ENCODE measurements at regions not wholly inside any gene's neighbourhood (a gene's known extent, or its start where the extent isn't known, plus 50 kb on each side); places are given as distances from the start of the nearest gene placed in this dataset.

DNA sequence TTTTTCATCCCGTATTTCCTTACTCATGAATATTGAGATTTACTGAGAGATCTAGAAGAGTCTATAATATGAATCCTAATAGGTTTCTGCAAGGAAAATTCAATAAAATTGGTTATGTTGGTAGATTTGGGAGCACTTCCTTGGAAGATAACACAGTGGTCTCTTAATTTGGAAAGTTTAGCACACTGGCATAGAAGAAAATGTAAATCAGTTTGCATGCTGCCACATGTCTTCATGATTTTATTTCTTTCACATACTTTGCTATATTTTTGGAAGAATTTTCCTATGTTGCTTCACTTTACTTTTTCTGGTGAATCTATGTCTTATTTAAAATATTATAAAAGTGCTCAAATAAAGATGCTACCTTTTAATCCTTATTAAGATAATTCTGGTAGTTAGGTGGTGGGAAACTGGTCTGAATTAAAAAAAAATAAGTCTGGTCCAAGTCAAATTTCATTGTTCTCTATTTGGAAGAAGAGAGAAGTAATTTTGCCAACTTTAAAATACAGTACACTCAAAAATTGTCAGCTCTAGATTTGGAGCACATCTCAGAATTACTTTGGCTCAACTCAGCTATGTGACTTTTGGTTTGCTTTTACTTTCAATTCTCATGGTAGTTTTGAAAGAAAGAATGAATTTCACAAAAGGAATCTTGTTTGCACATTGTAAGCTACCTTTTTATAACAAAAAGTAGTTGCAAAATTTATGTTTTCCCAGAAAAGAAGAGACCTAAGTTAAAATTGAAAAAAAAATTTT, 197.3 kb downstream of the CENPW start:
- Mint-ChIP-seq H3K27me3 (no peaks in the 10 kb centered on the region), H3K4me3 (no peak overlapping the region), H3K36me3 (ENCODE audit: low read depth) (no peaks in the 10 kb centered on the region), H3K9me3 (no peaks in the 10 kb centered on the region), H3K27ac (no peak overlapping the region), H3K4me1 (no peaks in the 10 kb centered on the region)
- no peak for ATAC-seq (replicated peaks)

DNA sequence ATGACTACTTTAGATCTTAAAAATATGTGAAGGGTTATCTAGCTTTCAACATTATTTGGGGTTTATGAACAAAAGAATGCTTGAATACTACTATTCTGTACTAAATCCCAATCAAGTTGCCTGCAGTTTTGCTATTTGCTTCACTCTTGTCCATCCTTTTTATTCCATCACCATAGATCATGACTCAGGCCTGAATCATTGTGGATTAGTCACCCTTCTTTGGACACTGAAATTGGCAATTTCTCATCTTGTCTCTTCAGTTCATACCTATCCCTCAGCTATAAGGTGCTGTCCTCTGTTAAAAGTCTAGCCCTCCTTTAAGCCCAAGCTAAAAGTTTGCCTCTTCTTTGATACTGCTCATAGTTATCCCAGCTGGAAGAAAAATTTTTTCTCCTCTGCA, 199.1 kb downstream of the CENPW start:
- H3K27ac Mint-ChIP-seq, result no peak overlapping the region
- no peaks in the 10 kb centered on the region for H3K27me3 Mint-ChIP-seq
- no peak overlapping the region for H3K4me3 Mint-ChIP-seq
- no peaks in the 10 kb centered on the region for H3K4me1 Mint-ChIP-seq
- H3K9me3 Mint-ChIP-seq, result peaks cover under 1% of the 10 kb centered on the region
- ATAC-seq (replicated peaks), result no peak
- no peaks in the 10 kb centered on the region for H3K36me3 Mint-ChIP-seq (ENCODE audit: low read depth)

DNA sequence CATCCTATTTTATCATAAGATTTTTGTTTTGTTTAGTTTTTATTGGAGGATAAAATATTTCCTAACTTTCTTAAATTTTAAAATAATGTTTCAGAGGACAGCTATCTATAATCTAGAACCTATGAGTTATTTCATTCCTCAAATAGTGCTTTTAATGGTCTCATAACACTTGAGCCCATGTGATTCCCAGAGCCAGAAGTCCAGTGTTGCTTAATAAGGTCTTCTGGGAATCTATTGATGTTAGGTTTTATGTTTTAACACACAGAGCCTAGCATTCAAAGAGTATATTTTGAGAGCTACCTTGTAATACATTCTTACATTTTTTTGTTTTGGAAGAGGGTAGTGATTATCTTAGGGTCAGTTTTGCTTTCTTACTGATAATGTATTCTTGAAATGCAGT, 200.2 kb downstream of the CENPW start:
- no peak for ATAC-seq (replicated peaks)
- no peak overlapping the region for H3K4me3 Mint-ChIP-seq
- H3K4me1 Mint-ChIP-seq, result no peaks in the 10 kb centered on the region
- H3K36me3 Mint-ChIP-seq (ENCODE audit: low read depth), result no peaks in the 10 kb centered on the region
- peaks cover 4% of the 10 kb centered on the region for H3K9me3 Mint-ChIP-seq
- H3K27me3 Mint-ChIP-seq, result no peaks in the 10 kb centered on the region
- no peak overlapping the region for H3K27ac Mint-ChIP-seq

DNA sequence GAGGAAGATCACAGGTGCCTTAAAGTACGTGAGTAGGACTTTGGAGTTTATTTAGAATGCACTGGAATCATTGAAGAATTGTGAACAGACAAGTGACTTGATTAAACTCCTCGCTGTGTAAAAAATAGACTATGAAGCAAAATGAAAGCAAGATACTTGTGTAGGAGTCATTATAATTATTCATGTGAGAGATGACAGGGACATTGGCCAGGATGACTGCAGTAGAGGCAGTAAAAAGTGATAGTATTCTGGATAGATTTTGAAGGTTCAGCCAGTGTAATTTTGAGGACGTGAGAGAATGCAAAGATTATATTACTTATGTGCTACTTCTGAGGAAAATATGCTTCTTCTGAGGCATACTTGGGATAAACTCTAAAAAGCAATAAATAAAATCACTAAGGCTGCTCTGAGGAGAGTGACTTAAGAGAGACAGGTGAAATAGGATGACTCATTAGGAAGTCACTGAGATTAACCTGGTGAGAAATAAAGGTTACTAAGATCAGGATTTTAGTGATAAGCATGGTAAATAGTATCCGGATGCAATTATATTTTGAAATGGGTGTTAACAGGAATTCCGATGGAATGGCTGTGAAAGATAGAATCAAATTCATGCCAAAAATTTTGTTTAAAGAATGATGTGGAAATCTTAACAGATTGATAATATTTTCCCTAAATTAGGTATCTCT, 202.0 kb downstream of the CENPW start:
- ATAC-seq (replicated peaks), result no peak
- Mint-ChIP-seq H3K27me3 (no peaks in the 10 kb centered on the region), H3K27ac (no peak overlapping the region), H3K4me3 (no peak overlapping the region), H3K4me1 (no peaks in the 10 kb centered on the region), H3K36me3 (ENCODE audit: low read depth) (no peaks in the 10 kb centered on the region), H3K9me3 (peaks cover 4% of the 10 kb centered on the region)

DNA sequence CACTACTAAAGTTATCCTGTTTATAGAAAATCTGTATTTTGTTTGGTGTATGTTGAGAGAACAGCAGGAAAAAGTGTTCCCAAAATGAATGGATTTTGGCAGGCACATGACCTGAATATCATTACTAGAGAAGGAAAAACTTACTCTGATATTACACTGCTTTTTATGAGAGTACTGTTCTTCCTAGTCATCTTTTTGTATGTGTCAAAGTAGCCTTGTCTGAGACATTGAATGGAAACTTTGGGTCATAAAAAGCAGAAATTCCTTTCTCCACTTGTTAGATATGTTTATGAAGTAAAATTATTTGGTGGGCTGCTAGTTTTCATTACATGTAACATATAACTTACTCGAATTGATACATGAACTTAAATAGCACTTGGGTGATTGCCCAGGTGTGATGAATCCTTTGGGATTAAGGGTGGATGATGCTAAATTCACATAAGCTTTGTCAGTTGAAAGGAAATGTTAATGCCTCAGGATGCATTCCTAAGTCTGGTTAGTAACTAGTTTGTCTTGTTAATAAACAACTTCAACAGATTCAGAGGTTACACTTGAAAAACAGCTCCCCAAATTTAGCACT, 206.7 kb downstream of the CENPW start:
- no peaks in the 10 kb centered on the region for H3K36me3 Mint-ChIP-seq (ENCODE audit: low read depth)
- no peak overlapping the region for H3K4me3 Mint-ChIP-seq
- no peak overlapping the region for H3K27ac Mint-ChIP-seq
- H3K4me1 Mint-ChIP-seq, result no peaks in the 10 kb centered on the region
- no peak for ATAC-seq (replicated peaks)
- peaks cover 4% of the 10 kb centered on the region for H3K9me3 Mint-ChIP-seq
- H3K27me3 Mint-ChIP-seq, result no peaks in the 10 kb centered on the region

DNA sequence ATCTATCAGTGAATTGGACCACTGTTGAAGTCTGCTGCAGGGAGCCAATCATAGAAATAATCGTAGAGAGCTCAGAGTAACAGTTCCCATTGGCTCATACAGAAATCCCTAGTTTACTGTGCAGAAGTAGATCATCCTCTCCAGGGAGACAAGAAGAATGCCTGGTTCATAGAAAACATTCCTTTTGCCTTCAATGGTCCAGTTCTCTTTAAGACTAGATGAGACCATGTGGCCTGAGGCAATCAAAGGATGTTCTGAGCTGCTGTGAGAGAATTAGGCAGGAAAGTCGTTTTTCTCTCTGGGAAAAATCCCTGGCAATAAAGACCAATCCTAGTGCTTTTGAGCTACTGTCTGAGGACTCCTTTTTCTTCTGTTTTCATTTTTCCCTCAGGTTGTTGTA, 208.4 kb downstream of the CENPW start:
- no peak overlapping the region for H3K4me3 Mint-ChIP-seq
- no peak overlapping the region for H3K27ac Mint-ChIP-seq
- H3K27me3 Mint-ChIP-seq, result no peaks in the 10 kb centered on the region
- ATAC-seq (replicated peaks), result no peak
- no peaks in the 10 kb centered on the region for H3K4me1 Mint-ChIP-seq
- H3K9me3 Mint-ChIP-seq, result peaks cover 4% of the 10 kb centered on the region
- H3K36me3 Mint-ChIP-seq (ENCODE audit: low read depth), result no peaks in the 10 kb centered on the region

DNA sequence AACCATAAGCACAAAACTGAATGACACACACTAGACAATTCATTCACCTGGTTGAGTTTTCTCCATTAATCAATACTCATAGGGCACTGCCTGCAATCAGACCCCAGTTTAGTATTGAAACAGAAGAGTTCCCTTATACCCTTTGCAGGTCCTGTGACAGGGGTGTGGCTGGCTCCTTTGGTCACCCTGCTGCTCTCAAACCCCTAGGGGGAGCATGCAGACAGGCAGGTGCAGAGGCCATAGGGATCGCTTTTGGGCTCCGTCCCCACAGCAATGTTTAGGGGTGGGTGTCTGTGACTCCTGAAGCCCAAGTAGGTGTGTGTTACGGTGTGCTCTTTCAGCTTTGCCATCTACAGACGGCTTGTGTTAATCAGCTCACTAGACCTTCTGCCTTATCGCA, 210.4 kb downstream of the CENPW start:
- Mint-ChIP-seq H3K4me3 (no peak overlapping the region), H3K27ac (no peak overlapping the region), H3K9me3 (no peaks in the 10 kb centered on the region), H3K4me1 (no peaks in the 10 kb centered on the region), H3K36me3 (ENCODE audit: low read depth) (no peaks in the 10 kb centered on the region), H3K27me3 (no peaks in the 10 kb centered on the region)
- ATAC-seq (replicated peaks), result no peak

DNA sequence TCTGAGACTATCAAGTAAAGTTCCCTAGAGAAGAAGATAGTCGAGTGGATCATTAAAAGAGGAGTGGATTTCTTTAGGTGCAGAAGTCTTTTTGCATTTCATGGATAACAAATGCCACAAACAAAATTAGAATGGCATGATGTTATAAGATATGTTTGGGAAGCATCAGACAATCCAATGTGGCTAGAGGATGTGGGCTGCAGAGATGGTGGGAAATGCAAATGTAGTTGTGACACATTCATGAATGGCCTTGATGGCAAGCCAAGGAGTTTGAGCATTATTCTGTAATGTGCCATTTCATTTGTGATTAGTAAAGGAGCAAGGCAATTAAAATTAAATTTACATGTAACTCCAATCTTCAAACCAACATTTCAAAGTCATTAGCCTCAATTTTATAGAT, 211.9 kb downstream of the CENPW start:
- no peaks in the 10 kb centered on the region for H3K27me3 Mint-ChIP-seq
- H3K36me3 Mint-ChIP-seq (ENCODE audit: low read depth), result no peaks in the 10 kb centered on the region
- H3K27ac Mint-ChIP-seq, result no peak overlapping the region
- ATAC-seq (replicated peaks), result no peak
- H3K9me3 Mint-ChIP-seq, result no peaks in the 10 kb centered on the region
- no peaks in the 10 kb centered on the region for H3K4me1 Mint-ChIP-seq
- H3K4me3 Mint-ChIP-seq, result no peak overlapping the region

DNA sequence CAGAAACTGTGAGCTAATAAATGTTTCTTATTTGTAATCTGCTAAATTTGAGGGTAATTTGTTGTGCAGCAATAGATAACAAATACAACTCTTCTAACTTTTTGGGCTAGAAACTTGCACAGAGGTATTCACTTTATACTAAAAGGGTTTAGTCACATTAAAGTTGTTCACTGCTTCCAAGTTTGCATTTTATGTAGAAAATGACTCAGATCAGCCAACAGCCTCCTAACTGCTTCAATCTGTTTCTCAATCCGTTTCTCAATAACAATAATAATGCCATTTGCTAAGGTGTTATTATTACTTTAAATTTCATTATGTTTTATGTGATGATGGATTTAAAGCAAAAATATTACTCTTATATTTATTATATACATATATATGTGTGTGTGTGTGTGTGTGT, 213.9 kb downstream of the CENPW start:
- Mint-ChIP-seq H3K27me3 (no peaks in the 10 kb centered on the region), H3K4me1 (no peaks in the 10 kb centered on the region), H3K9me3 (no peaks in the 10 kb centered on the region), H3K4me3 (no peak overlapping the region), H3K27ac (no peak overlapping the region), H3K36me3 (ENCODE audit: low read depth) (no peaks in the 10 kb centered on the region)
- no peak for ATAC-seq (replicated peaks)

DNA sequence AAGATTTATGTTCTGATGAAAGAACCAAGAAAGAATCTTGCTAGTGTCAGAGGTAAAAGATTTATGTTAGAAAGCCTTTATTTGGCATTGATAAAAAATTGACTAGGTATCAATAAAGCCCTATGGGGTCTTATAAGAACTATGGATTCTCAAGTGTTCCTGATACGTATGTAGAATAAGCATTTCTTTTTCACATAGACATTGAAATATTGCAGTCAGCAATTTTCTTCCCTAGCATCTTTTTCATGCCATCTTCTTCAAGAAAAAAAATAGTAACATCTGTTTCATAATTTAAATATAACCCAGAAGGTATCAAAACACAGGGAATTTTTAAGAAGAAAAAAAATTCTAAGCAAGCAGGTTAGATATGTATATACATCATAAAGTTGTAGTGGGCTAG, 230.6 kb downstream of the CENPW start:
- no peaks in the 10 kb centered on the region for H3K4me1 Mint-ChIP-seq
- no peak overlapping the region for H3K4me3 Mint-ChIP-seq
- no peaks in the 10 kb centered on the region for H3K36me3 Mint-ChIP-seq (ENCODE audit: low read depth)
- no peak overlapping the region for H3K27ac Mint-ChIP-seq
- H3K27me3 Mint-ChIP-seq, result no peaks in the 10 kb centered on the region
- H3K9me3 Mint-ChIP-seq, result peaks cover 4% of the 10 kb centered on the region
- ATAC-seq (replicated peaks), result no peak

DNA sequence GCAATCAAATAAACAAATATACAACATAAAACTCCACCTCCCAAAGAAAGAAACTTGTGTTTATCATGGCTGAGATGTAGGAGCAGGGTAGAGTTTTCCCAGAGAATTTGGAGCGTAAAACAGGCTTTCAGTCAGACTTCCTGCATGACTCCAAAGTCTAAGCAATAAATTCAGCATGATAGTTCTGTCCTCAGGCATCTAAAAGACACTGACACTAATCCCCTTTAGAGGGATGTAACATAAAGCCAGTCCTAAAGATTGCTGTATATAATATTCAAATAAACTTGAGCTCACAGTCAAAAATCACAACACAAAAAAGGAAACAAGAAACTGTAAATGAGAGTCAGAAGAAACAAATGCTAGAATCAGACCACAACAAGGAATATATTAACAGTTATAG, 234.4 kb downstream of the CENPW start:
- Mint-ChIP-seq H3K27me3 (no peaks in the 10 kb centered on the region), H3K36me3 (ENCODE audit: low read depth) (no peaks in the 10 kb centered on the region), H3K4me1 (no peaks in the 10 kb centered on the region), H3K27ac (no peak overlapping the region), H3K4me3 (no peak overlapping the region), H3K9me3 (no peaks in the 10 kb centered on the region)
- ATAC-seq (replicated peaks), result no peak

DNA sequence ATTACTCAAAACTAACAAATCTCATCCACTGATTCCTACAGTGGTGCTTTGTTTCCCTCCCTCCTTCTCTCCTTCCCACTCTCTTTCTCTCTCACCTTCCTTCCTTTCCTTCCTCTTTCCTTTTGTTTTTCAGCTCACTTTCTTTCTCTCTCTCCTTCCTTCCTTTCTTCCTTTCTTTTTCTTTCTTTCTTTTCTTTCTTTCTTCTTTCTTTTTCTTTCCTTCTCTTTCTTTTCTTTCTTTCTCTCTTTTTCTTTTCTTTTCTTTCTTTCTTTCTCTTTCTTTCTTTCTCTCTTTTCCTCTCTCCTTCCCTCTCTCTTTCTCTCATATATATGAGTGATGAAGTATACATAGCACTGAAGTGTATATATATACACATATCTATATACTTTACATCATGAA, 241.4 kb downstream of the CENPW start:
- Mint-ChIP-seq H3K27me3 (no peaks in the 10 kb centered on the region), H3K36me3 (ENCODE audit: low read depth) (no peaks in the 10 kb centered on the region), H3K4me3 (no peak overlapping the region), H3K4me1 (no peaks in the 10 kb centered on the region), H3K27ac (no peak overlapping the region), H3K9me3 (no peaks in the 10 kb centered on the region)
- ATAC-seq (replicated peaks), result no peak

DNA sequence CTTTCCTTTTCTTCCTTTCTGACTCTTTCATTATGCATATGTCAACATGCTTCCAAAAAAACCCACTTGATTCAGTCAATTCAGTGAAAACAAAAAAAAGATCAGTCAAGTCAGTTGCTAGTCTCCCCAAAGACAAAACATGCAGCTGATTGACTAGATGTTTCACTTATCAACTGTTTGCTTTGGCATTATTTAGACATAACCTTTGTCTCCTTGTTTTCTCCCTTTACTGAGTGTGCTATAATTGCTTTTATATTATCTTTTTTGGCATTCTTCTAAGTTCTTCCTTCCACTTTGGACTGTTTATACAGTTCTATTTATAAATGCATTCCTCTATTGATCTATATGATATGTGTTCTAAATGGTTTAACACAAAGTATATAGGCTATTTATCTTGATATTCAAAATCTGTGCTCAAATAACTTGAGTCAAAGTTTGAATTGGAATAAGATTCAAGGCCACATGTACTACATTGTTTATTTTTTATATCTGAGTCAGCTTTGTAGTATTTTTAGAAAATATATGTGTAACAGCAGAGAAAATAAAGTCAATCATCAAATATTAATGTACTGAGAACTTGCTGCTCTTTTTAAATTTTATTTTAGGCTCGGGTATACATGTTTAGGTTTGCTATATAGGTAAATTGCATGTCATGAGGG, 260.5 kb downstream of the CENPW start:
- no peaks in the 10 kb centered on the region for H3K36me3 Mint-ChIP-seq (ENCODE audit: low read depth)
- ATAC-seq (replicated peaks), result no peak
- no peaks in the 10 kb centered on the region for H3K9me3 Mint-ChIP-seq

DNA sequence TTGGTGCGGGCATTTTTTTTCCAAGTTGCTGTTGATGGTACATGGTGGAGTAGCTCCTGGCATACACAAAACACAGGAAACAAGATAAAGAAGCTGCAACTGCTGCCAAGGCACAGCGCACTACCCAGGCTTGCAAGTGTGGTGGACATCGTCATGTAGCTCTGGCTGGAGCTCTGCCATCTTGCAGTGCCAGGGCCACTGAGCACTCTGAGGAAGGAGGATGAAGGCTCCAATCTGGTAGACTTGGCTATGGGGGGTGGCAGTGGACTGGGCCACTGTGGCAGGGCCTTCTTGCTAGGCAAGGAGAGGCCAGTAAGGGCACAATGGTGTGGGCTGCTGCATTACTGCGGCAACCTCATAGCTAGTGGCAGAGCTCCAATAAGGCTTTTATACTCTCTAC, 263.5 kb downstream of the CENPW start:
- H3K4me1 Mint-ChIP-seq, result no peaks in the 10 kb centered on the region
- no peak overlapping the region for H3K27ac Mint-ChIP-seq
- no peaks in the 10 kb centered on the region for H3K27me3 Mint-ChIP-seq
- no peak overlapping the region for H3K4me3 Mint-ChIP-seq
- no peaks in the 10 kb centered on the region for H3K9me3 Mint-ChIP-seq
- H3K36me3 Mint-ChIP-seq (ENCODE audit: low read depth), result no peaks in the 10 kb centered on the region
- ATAC-seq (replicated peaks), result no peak

More for the DNA sequence above, 260.5 kb downstream of the CENPW start:
- Mint-ChIP-seq H3K27ac (no peak overlapping the region), H3K27me3 (no peaks in the 10 kb centered on the region), H3K4me3 (no peak overlapping the region), H3K4me1 (no peaks in the 10 kb centered on the region)

DNA sequence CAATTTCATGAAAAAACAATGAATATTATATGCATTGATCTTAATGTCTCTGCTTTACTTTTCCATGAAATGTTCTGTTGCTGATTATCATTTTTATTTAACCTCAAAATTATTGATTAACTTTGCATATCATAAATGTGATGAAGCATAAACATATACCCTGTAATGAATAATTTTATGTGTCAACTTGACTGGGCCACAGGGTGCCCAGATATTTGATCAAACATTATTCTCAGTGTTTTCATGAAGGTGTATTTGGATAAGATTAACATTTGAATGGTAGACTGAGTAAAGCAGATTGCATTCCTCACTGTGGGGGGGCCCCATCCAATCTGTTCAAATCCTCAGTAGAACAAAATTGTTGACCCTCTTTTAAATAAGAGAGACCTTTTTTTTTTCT, 265.2 kb downstream of the CENPW start:
- no peak for ATAC-seq (replicated peaks)
- H3K27me3 Mint-ChIP-seq, result no peaks in the 10 kb centered on the region
- H3K27ac Mint-ChIP-seq, result no peak overlapping the region
- no peak overlapping the region for H3K4me3 Mint-ChIP-seq
- H3K36me3 Mint-ChIP-seq (ENCODE audit: low read depth), result no peaks in the 10 kb centered on the region
- no peaks in the 10 kb centered on the region for H3K9me3 Mint-ChIP-seq
- no peaks in the 10 kb centered on the region for H3K4me1 Mint-ChIP-seq
